Superior temporal gyrus (tissue), 1 donor: ENCODE measurements at regions not wholly inside any gene's neighbourhood (a gene's known extent, or its start where the extent isn't known, plus 50 kb on each side); places are given as distances from the start of the nearest gene placed in this dataset.

ENCODE experiments used
- DNase-seq: peaks from one replicate; pipeline ENCODE4 v3.0.0-alpha.2; 2016; ENCODE audit errors: extremely low spot score

- no peak for DNase-seq
Measured at GRCh38 chr17:62882284-62882683, 74.2 kb upstream of the MARCHF10 start.

- no peak for DNase-seq
Measured at GRCh38 chr17:62880120-62880519, 72.0 kb upstream of the MARCHF10 start.

- DNase-seq, result no peak
Measured at GRCh38 chr17:62876673-62877405, 68.7 kb upstream of the MARCHF10 start.

- DNase-seq, result no peak
Measured at GRCh38 chr17:62876063-62876462, 67.9 kb upstream of the MARCHF10 start.

- no peak for DNase-seq
Measured at GRCh38 chr17:62875296-62875695, 67.2 kb upstream of the MARCHF10 start.

GRCh38 chr17:62871291-62871690 lies 63.2 kb upstream of the MARCHF10 start:
- no peak for DNase-seq

- DNase-seq, result no peak
Measured at GRCh38 chr17:62870552-62870971, 62.4 kb upstream of the MARCHF10 start.

GRCh38 chr17:62870030-62870541 lies 62.0 kb upstream of the MARCHF10 start:
- DNase-seq, result peak; percentile 68

GRCh38 chr17:62868723-62869122 lies 60.6 kb upstream of the MARCHF10 start:
- no peak for DNase-seq

- DNase-seq, result no peak
Measured at GRCh38 chr17:62868008-62868407, 59.9 kb upstream of the MARCHF10 start.

GRCh38 chr17:62867303-62867702 lies 59.2 kb upstream of the MARCHF10 start:
- no peak for DNase-seq

GRCh38 chr17:62866471-62866870 lies 58.4 kb upstream of the MARCHF10 start:
- DNase-seq, result no peak

- DNase-seq, result no peak
Measured at GRCh38 chr17:62865586-62865985, 57.5 kb upstream of the MARCHF10 start.

- DNase-seq, result no peak
Measured at GRCh38 chr17:62862251-62862650, 54.1 kb upstream of the MARCHF10 start.

GRCh38 chr17:62860962-62861873 lies 53.1 kb upstream of the MARCHF10 start:
- DNase-seq, result no peak

GRCh38 chr17:62859146-62859545 lies 51.0 kb upstream of the MARCHF10 start:
- DNase-seq, result no peak
